ENCODE measurements at regions not wholly inside any gene's neighbourhood (a gene's known extent, or its start where the extent isn't known, plus 50 kb on each side); places are given as distances from the start of the nearest gene placed in this dataset.

GRCh38 chr17:63140255-63140654, 174.2 kb downstream of the TANC2 start:
- Histone ChIP-seq H3K27ac (ENCODE audit: low read depth) (no peak overlapping the region), H3K27me3 (ENCODE audit: insufficient read depth) (no peaks in the 10 kb centered on the region), H2AFZ (no peak overlapping the region), H3K36me3 (ENCODE audit: insufficient read depth) (no peaks in the 10 kb centered on the region), H4K20me1 (replicated peaks; ENCODE audit: insufficient read depth) (no peaks in the 10 kb centered on the region), H3K4me1 (ENCODE audit: insufficient read depth) (peaks cover 30% of the 10 kb centered on the region), H3K4me2 (no peak overlapping the region), H3F3A (replicated peaks; ENCODE audit: low read depth) (no peaks in the 10 kb centered on the region), H3K79me2 (replicated peaks; ENCODE audit: insufficient read depth) (no peaks in the 10 kb centered on the region), H3K9me2 (ENCODE audit: insufficient read depth) (no peaks in the 10 kb centered on the region), H3K4me3 (no peak overlapping the region)
- DNase-seq (ENCODE audit: low spot score) (no peak), ATAC-seq (no peak)
- TF ChIP-seq ZNF114 (CRISPR knock-in tag; IDR thresholded peaks at IDR 0.05), result no peak
- TF ChIP-seq CREB1 (CRISPR knock-in tag; IDR thresholded peaks at IDR 0.05; ENCODE audit: low read depth), result no peak
- no peak for TF ChIP-seq NANOG (IDR thresholded peaks at IDR 0.05; ENCODE audit: borderline replicate concordance)
- no peak for TF ChIP-seq ZNF331 (CRISPR knock-in tag; IDR thresholded peaks at IDR 0.05; ENCODE audit: low read depth)
- TF ChIP-seq JUNB (IDR thresholded peaks at IDR 0.05; ENCODE audit: unreplicated experiment), result no peak
- TF ChIP-seq STAT1 (IDR thresholded peaks at IDR 0.05; ENCODE audit: unreplicated experiment), result no peak
- TF ChIP-seq ZNF462 (CRISPR knock-in tag; IDR thresholded peaks at IDR 0.05), result no peak
- TF ChIP-seq EZH2 (IDR thresholded peaks at IDR 0.05; ENCODE audit: low read depth, unreplicated experiment), result no peak
- no peak for TF ChIP-seq CTCF (conservative IDR thresholded peaks at IDR 0.05; ENCODE audit: low read depth in 2 of 2)
- TF ChIP-seq EZH2phosphoT487 (IDR thresholded peaks at IDR 0.05; ENCODE audit: unreplicated experiment), result no peak
- no peak for TF ChIP-seq REST (IDR thresholded peaks at IDR 0.05; ENCODE audit: unreplicated experiment)
- no peaks in the 10 kb centered on the region for H3K27me3 Mint-ChIP-seq (ENCODE audit: insufficient read depth, low read depth, poor library complexity)
- H3K4me3 Mint-ChIP-seq, result no peak overlapping the region
- no peaks in the 10 kb centered on the region for H3K9me3 Mint-ChIP-seq
- no peak overlapping the region for H3K27ac Mint-ChIP-seq
- H3K36me3 Mint-ChIP-seq (ENCODE audit: low read depth), result no peaks in the 10 kb centered on the region
- peaks cover 25% of the 10 kb centered on the region for H3K4me1 Mint-ChIP-seq
